Ishikawa (cell line): ENCODE measurements at regions not wholly inside any gene's neighbourhood (a gene's known extent, or its start where the extent isn't known, plus 50 kb on each side); places are given as distances from the start of the nearest gene placed in this dataset.

Experiments
- CREB1 ChIP-seq: IDR thresholded peaks from 2 replicates; pipeline ENCODE4 v1.6.1; 2012; ENCODE audit warnings: low read depth
- EP300 ChIP-seq: IDR thresholded peaks from 2 replicates; pipeline ENCODE4 v1.6.1; 2012; ENCODE audit warnings: borderline replicate concordance
- TAF1 ChIP-seq: IDR thresholded peaks from 2 replicates; pipeline ENCODE4 v1.6.1; 2012; ENCODE audit warnings: low read depth, mild to moderate bottlenecking
- TCF12 ChIP-seq: IDR thresholded peaks from 2 replicates; pipeline ENCODE4 v1.6.1; 2012; ENCODE audit warnings: low read depth
- YY1 ChIP-seq: IDR thresholded peaks from 2 replicates; pipeline ENCODE4 v1.6.1; 2012; ENCODE audit warnings: low read depth
- TF ChIP-seq, protein P1 (sequence below): IDR thresholded peaks from 2 replicates; pipeline ENCODE4 v1.6.1; 2012

DNA sequence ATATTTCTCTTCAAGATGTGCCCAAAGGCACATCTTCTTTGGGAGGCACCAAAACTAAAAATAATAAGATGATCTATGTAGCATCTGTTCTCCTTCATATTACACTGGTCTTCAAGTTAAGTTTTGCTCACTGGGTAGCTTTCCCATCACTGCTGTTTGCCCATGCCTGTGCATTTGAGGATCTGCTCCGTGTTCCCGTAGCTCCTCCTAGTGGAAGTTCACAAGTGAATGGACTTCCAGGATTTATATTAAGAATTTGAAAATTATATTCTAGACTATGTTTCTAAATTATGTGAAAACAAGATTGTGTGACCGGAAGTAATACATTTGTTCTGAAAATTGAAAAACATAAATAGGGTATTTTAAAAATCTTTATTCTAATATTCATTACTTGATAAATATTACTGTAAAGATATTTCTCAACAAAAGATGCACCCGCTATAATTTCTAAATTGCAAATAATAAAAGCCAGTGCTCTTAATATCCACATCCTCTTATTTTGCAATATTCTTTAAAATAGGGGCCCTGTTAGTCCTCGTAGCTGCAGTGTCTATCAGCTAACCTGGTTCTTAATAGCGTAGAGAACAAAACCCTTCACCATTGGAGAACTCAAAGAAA is 147.7 kb downstream of the RBM46 start:
- TF ChIP-seq TAF1, result no peak
- TF ChIP-seq TCF12, result no peak
- TF ChIP-seq CREB1, result no peak
- TF ChIP-seq, protein P1, sequence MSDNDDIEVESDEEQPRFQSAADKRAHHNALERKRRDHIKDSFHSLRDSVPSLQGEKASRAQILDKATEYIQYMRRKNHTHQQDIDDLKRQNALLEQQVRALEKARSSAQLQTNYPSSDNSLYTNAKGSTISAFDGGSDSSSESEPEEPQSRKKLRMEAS, result no peak
- no peak for TF ChIP-seq EP300
- no peak for TF ChIP-seq YY1
